Trophoblast cell (in vitro differentiated cells and primary cell): ENCODE measurements at regions not wholly inside any gene's neighbourhood (a gene's known extent, or its start where the extent isn't known, plus 50 kb on each side); places are given as distances from the start of the nearest gene placed in this dataset.

Experiments used
- DNase-seq, 2 donors: peaks; one replicate each; pipeline ENCODE4 v3.0.0-alpha.2; 2016
- H2AFZ ChIP-seq: 2 replicates; pipeline ENCODE4 v1.6.1; 2013; ENCODE audit warnings: low read length, moderate library complexity, mild to moderate bottlenecking; ENCODE audit not compliant: insufficient read depth, poor library complexity
- H2AK5ac ChIP-seq: 2 replicates; pipeline ENCODE4 v1.6.1; 2013; ENCODE audit warnings: mild to moderate bottlenecking, low read length
- H2BK120ac ChIP-seq: 2 replicates; pipeline ENCODE4 v1.6.1; 2013; ENCODE audit warnings: low read length, mild to moderate bottlenecking, moderate library complexity; ENCODE audit not compliant: insufficient read depth, poor library complexity
- H2BK12ac ChIP-seq: 2 replicates; pipeline ENCODE4 v1.6.1; 2013; ENCODE audit warnings: mild to moderate bottlenecking, low read length, moderate library complexity
- H2BK5ac ChIP-seq: 2 replicates; pipeline ENCODE4 v1.6.1; 2013; ENCODE audit warnings: low read length, low read depth, moderate library complexity, mild to moderate bottlenecking; ENCODE audit not compliant: poor library complexity
- H3K14ac ChIP-seq: 2 replicates; pipeline ENCODE4 v1.6.1; 2013; ENCODE audit warnings: mild to moderate bottlenecking, low read length
- H3K18ac ChIP-seq: 2 replicates; pipeline ENCODE4 v1.6.1; 2013; ENCODE audit warnings: mild to moderate bottlenecking, low read length
- H3K23ac ChIP-seq: 2 replicates; pipeline ENCODE4 v1.6.1; 2013; ENCODE audit warnings: low read length
- H3K27ac ChIP-seq: 2 replicates; pipeline ENCODE4 v1.5.1; 2013; ENCODE audit warnings: low read depth, mild to moderate bottlenecking, inconsistent platforms, low read length, moderate library complexity
- H3K27me3 ChIP-seq: 2 replicates; pipeline ENCODE4 v1.6.1; 2013; ENCODE audit warnings: inconsistent platforms, mild to moderate bottlenecking, low read length, moderate library complexity; ENCODE audit not compliant: insufficient read depth
- H3K36me3 ChIP-seq, 2 experiments: 1 replicate in 1 of 2; 2 replicates in 1 of 2; pipeline ENCODE4 v1.6.1; 2013; ENCODE audit warnings: low read length in 2 of 2, mild to moderate bottlenecking in 2 of 2, moderate library complexity in 1 of 2; ENCODE audit not compliant: insufficient read depth in 2 of 2, control insufficient read depth in 1 of 2
- H3K4ac ChIP-seq: 2 replicates; pipeline ENCODE4 v1.6.1; 2013; ENCODE audit warnings: low read depth, mild to moderate bottlenecking, low read length, moderate library complexity
- H3K4me1 ChIP-seq, 2 experiments: 1 replicate in 1 of 2; 2 replicates in 1 of 2; pipeline ENCODE4 v1.6.1; 2013; ENCODE audit warnings: low read length in 2 of 2, mild to moderate bottlenecking in 2 of 2, moderate library complexity in 1 of 2; ENCODE audit not compliant: insufficient read depth in 2 of 2, control insufficient read depth in 1 of 2
- H3K4me2 ChIP-seq: 2 replicates; pipeline ENCODE4 v1.6.1; 2013; ENCODE audit warnings: inconsistent platforms, mild to moderate bottlenecking, low read length, moderate library complexity
- H3K4me3 ChIP-seq: 2 replicates; pipeline ENCODE4 v1.5.1; 2013; ENCODE audit warnings: mild to moderate bottlenecking, low read depth, low read length, inconsistent platforms
- H3K79me1 ChIP-seq: one replicate; pipeline ENCODE4 v1.6.1; 2013; ENCODE audit warnings: low read length
- H3K79me2 ChIP-seq: 2 replicates; pipeline ENCODE4 v1.6.1; 2013; ENCODE audit warnings: low read length, mild to moderate bottlenecking; ENCODE audit not compliant: control insufficient read depth, insufficient read depth, poor library complexity
- H3K9ac ChIP-seq: 2 replicates; pipeline ENCODE4 v1.6.1; 2013; ENCODE audit warnings: mild to moderate bottlenecking, low read length
- H3K9me3 ChIP-seq: 2 replicates; pipeline ENCODE4 v1.6.1; 2013; ENCODE audit warnings: low read depth, mild to moderate bottlenecking, control low read depth, inconsistent platforms, low read length; ENCODE audit not compliant: insufficient read depth
- H4K12ac ChIP-seq: 2 replicates; pipeline ENCODE4 v1.6.1; 2013; ENCODE audit warnings: low read depth, mild to moderate bottlenecking, low read length, moderate library complexity
- H4K8ac ChIP-seq: 2 replicates; pipeline ENCODE4 v1.6.1; 2013; ENCODE audit warnings: low read depth, mild to moderate bottlenecking, low read length, moderate library complexity
- H4K91ac ChIP-seq: one replicate; pipeline ENCODE4 v1.6.1; 2013; ENCODE audit warnings: low read depth, mild to moderate bottlenecking, low read length, moderate library complexity
- WGBS: extraction: QIAGEN DNeasy Blood & Tissue Kit; methylation state at CpG from one replicate; pipeline ENCODE4 v1.1.7; 2013; ENCODE audit warnings: missing lambda C conversion rate; ENCODE audit not compliant: insufficient read length, insufficient coverage; ENCODE audit errors: extremely low coverage; 5-methylcytosine and 5-hydroxymethylcytosine counted together

GRCh38 chr4:164481306-164482091 lies 272.4 kb upstream of the SMIM31 start:
- no peak overlapping the region for H2BK12ac ChIP-seq
- WGBS: no CpG with 5 or more reads among the region's 4 CpGs
- no peaks in the 10 kb centered on the region for H3K27me3 ChIP-seq
- H4K12ac ChIP-seq: no peak overlapping the region
- H3K23ac ChIP-seq: no peak overlapping the region
- no peaks in the 10 kb centered on the region for H3K79me2 ChIP-seq
- H3K27ac ChIP-seq: no peak overlapping the region
- H4K91ac ChIP-seq: no peak overlapping the region
- H3K4ac ChIP-seq: no peak overlapping the region
- H3K36me3 ChIP-seq: no peaks in the 10 kb centered on the region
- H3K4me1 ChIP-seq: no peaks in the 10 kb centered on the region
- H3K79me1 ChIP-seq: no peaks in the 10 kb centered on the region
- no peak overlapping the region for H3K9ac ChIP-seq
- H2AK5ac ChIP-seq: no peak overlapping the region
- no peak for DNase-seq
- H2BK120ac ChIP-seq: no peak overlapping the region
- H3K18ac ChIP-seq: no peak overlapping the region
- H3K14ac ChIP-seq: no peak overlapping the region
- no peak overlapping the region for H2AFZ ChIP-seq
- H3K4me3 ChIP-seq: no peak overlapping the region
- H3K4me2 ChIP-seq: no peak overlapping the region
- no peaks in the 10 kb centered on the region for H3K9me3 ChIP-seq
- no peak overlapping the region for H2BK5ac ChIP-seq
- no peak overlapping the region for H4K8ac ChIP-seq

GRCh38 chr4:164482092-164482404 lies 271.9 kb upstream of the SMIM31 start:
- H3K79me2 ChIP-seq: no peaks in the 10 kb centered on the region
- H3K4me1 ChIP-seq: no peaks in the 10 kb centered on the region
- no peak overlapping the region for H4K8ac ChIP-seq
- no peak overlapping the region for H3K23ac ChIP-seq
- H3K36me3 ChIP-seq: no peaks in the 10 kb centered on the region
- H4K12ac ChIP-seq: no peak overlapping the region
- no peaks in the 10 kb centered on the region for H3K27me3 ChIP-seq
- WGBS: no CpG with 5 or more reads among the region's 4 CpGs
- no peaks in the 10 kb centered on the region for H3K79me1 ChIP-seq
- H3K4me3 ChIP-seq: no peak overlapping the region
- no peak overlapping the region for H2BK5ac ChIP-seq
- no peak overlapping the region for H2BK12ac ChIP-seq
- no peak overlapping the region for H3K4ac ChIP-seq
- H2AFZ ChIP-seq: no peak overlapping the region
- no peak overlapping the region for H2BK120ac ChIP-seq
- no peak overlapping the region for H2AK5ac ChIP-seq
- no peak for DNase-seq
- no peak overlapping the region for H3K18ac ChIP-seq
- H3K14ac ChIP-seq: no peak overlapping the region
- no peak overlapping the region for H3K4me2 ChIP-seq
- H3K27ac ChIP-seq: no peak overlapping the region
- H3K9me3 ChIP-seq: no peaks in the 10 kb centered on the region
- H3K9ac ChIP-seq: no peak overlapping the region
- no peak overlapping the region for H4K91ac ChIP-seq

DNA sequence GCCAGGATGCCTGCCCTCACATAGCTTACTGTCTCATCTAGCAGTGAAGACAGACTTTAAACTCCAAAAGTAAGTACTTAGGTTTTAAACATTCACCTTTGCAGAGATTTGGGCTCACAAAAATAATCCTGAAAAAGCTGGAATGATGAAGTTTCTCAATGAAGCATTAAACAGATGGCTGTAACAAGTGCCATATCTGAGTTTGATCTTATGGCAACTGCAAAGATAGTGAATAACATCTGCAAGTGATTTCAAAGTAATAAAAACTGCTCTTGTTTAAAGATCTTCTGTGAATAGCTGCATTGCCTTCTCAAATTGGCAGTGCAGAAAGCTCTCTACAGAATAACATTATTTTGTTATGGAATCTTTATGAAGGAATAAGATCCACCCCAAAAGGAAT lies 271.2 kb upstream of the SMIM31 start:
- H3K79me2 ChIP-seq: no peaks in the 10 kb centered on the region
- H3K36me3 ChIP-seq: no peaks in the 10 kb centered on the region
- H2AFZ ChIP-seq: no peak overlapping the region
- H3K27me3 ChIP-seq: no peaks in the 10 kb centered on the region
- H3K23ac ChIP-seq: no peak overlapping the region
- H4K12ac ChIP-seq: no peak overlapping the region
- no peak overlapping the region for H3K18ac ChIP-seq
- no peaks in the 10 kb centered on the region for H3K79me1 ChIP-seq
- H3K9ac ChIP-seq: no peak overlapping the region
- no peaks in the 10 kb centered on the region for H3K9me3 ChIP-seq
- no peak for DNase-seq
- no peak overlapping the region for H3K27ac ChIP-seq
- no peaks in the 10 kb centered on the region for H3K4me1 ChIP-seq
- no peak overlapping the region for H3K4ac ChIP-seq
- no peak overlapping the region for H4K91ac ChIP-seq
- H2BK12ac ChIP-seq: no peak overlapping the region
- no peak overlapping the region for H3K4me2 ChIP-seq
- H2BK120ac ChIP-seq: no peak overlapping the region
- no peak overlapping the region for H3K4me3 ChIP-seq
- no peak overlapping the region for H2AK5ac ChIP-seq
- H4K8ac ChIP-seq: no peak overlapping the region
- H3K14ac ChIP-seq: no peak overlapping the region
- H2BK5ac ChIP-seq: no peak overlapping the region

GRCh38 chr4:164483711-164484110 lies 270.2 kb upstream of the SMIM31 start:
- H3K9me3 ChIP-seq: no peaks in the 10 kb centered on the region
- no peaks in the 10 kb centered on the region for H3K4me1 ChIP-seq
- no peak overlapping the region for H3K9ac ChIP-seq
- H3K79me2 ChIP-seq: no peaks in the 10 kb centered on the region
- no peak for DNase-seq
- WGBS: no CpG with 5 or more reads among the region's 5 CpGs
- H2BK5ac ChIP-seq: no peak overlapping the region
- no peaks in the 10 kb centered on the region for H3K27me3 ChIP-seq
- no peak overlapping the region for H3K27ac ChIP-seq
- no peak overlapping the region for H2BK120ac ChIP-seq
- no peak overlapping the region for H3K18ac ChIP-seq
- no peak overlapping the region for H3K4me2 ChIP-seq
- H3K23ac ChIP-seq: no peak overlapping the region
- no peak overlapping the region for H2BK12ac ChIP-seq
- H3K79me1 ChIP-seq: no peaks in the 10 kb centered on the region
- H2AK5ac ChIP-seq: no peak overlapping the region
- no peaks in the 10 kb centered on the region for H3K36me3 ChIP-seq
- H2AFZ ChIP-seq: no peak overlapping the region
- no peak overlapping the region for H4K91ac ChIP-seq
- no peak overlapping the region for H3K4me3 ChIP-seq
- no peak overlapping the region for H3K4ac ChIP-seq
- H3K14ac ChIP-seq: no peak overlapping the region
- H4K8ac ChIP-seq: no peak overlapping the region
- no peak overlapping the region for H4K12ac ChIP-seq
